Coronary artery (tissue), 2 donors: ENCODE measurements at regions not wholly inside any gene's neighbourhood (a gene's known extent, or its start where the extent isn't known, plus 50 kb on each side); places are given as distances from the start of the nearest gene placed in this dataset.

ENCODE experiments used
- DNase-seq: peaks from one replicate; pipeline ENCODE4 v3.0.0-alpha.2; 2017; ENCODE audit warnings: low spot score
- H3K27ac ChIP-seq, 2 donors: fragments of 200-600 bp; sonication (generic); one replicate each; pipeline ENCODE4 v1.5.1; 2016 to 2019
- H3K4me3 ChIP-seq: fragments of 200-600 bp; sonication (generic); 2 replicates; pipeline ENCODE4 v1.5.1; 2016; ENCODE audit warnings: mild to moderate bottlenecking, moderate library complexity
- CTCF ChIP-seq: fragments of 200-600 bp; sonication (generic); IDR thresholded peaks from one replicate; pipeline ENCODE4 v1.5.1; 2019; ENCODE audit warnings: antibody characterized with exemption

GRCh38 chr1:4460651-4461050, 193.8 kb upstream of the AJAP1 start:
- TF ChIP-seq CTCF, result no peak
- Histone ChIP-seq H3K4me3 (no peak overlapping the region), H3K27ac (no peak overlapping the region)
- DNase-seq, result no peak

- Histone ChIP-seq H3K4me3 (no peak overlapping the region), H3K27ac (no peak overlapping the region)
- no peak for TF ChIP-seq CTCF
- DNase-seq, result no peak
Observed at GRCh38 chr1:4461726-4462290, 192.6 kb upstream of the AJAP1 start.

GRCh38 chr1:4462831-4463484, 191.5 kb upstream of the AJAP1 start:
- no peak for TF ChIP-seq CTCF
- Histone ChIP-seq H3K27ac (no peak overlapping the region), H3K4me3 (no peak overlapping the region)
- DNase-seq, result no peak

DNA sequence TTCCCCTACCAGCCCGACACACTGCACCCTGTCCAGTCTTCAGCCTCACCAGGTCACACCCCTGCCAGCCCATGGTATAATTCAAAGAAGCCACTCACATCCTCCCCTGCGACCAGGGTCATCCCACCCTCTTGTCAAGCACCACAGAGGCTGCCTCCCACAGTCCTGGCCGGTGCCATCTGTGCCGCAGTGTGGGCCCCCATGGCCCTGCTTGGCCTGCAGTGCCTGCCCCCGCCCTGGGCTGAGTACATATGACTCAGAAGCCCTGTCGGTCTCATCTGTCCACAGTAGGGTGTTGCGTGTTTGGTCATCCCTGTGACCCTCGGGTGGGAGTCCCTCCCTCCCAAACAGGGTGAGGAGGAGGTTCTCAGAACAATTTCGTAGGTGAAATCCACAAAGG, 190.8 kb upstream of the AJAP1 start:
- Histone ChIP-seq H3K27ac (no peak overlapping the region), H3K4me3 (no peak overlapping the region)
- no peak for DNase-seq
- TF ChIP-seq CTCF, result no peak

GRCh38 chr1:4464478-4464877, 189.9 kb upstream of the AJAP1 start:
- no peak overlapping the region for H3K27ac ChIP-seq
- H3K4me3 ChIP-seq, result no peak overlapping the region
- TF ChIP-seq CTCF, result no peak
- no peak for DNase-seq

- no peak for TF ChIP-seq CTCF
- DNase-seq, result no peak
- H3K4me3 ChIP-seq, result no peak overlapping the region
Observed at GRCh38 chr1:4467241-4467640, 187.2 kb upstream of the AJAP1 start.

GRCh38 chr1:4468386-4468785, 186.0 kb upstream of the AJAP1 start:
- DNase-seq, result no peak
- no peak for TF ChIP-seq CTCF
- Histone ChIP-seq H3K27ac (no peak overlapping the region), H3K4me3 (no peak overlapping the region)

More at GRCh38 chr1:4467241-4467640, 187.2 kb upstream of the AJAP1 start:
- no peak overlapping the region for H3K27ac ChIP-seq
